GM08714 (cell line): ENCODE measurements at regions not wholly inside any gene's neighbourhood (a gene's known extent, or its start where the extent isn't known, plus 50 kb on each side); places are given as distances from the start of the nearest gene placed in this dataset.

Experiments
- H3K4me3 ChIP-seq: fragments of 200-500 bp; sonication (Bioruptor generic); 2 replicates; pipeline ENCODE4 v1.5.1; 2014; ENCODE audit warnings: mild to moderate bottlenecking, low read length, inconsistent platforms
- ZNF274 ChIP-seq: IDR thresholded peaks from 2 replicates; pipeline ENCODE4 v1.6.1; 2012; ENCODE audit warnings: mild to moderate bottlenecking, low read depth, low read length

- no peak overlapping the region for H3K4me3 ChIP-seq
- TF ChIP-seq ZNF274, result no peak
These were observed 287.6 kb upstream of the ADRA1B start for GRCh38 chr5:159628703-159629102.

DNA sequence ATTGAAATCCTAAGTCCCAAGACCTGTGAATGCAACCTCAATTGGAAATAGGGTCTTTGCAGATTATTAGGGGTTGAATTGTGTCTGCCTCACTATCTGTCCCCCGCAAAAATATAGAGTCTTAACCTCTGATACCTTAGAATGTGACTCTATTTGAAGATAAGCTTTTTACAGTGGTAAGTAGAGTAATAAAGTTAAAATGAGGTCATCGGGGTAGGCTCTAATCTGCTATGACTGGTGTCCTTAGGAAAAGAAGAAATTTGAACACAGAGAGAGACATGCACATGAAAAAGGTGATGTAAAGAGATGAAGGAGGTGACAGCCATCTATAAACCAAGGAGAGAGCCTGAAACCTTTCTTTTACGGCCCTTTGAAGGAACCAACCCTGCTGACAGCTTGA is 287.1 kb upstream of the ADRA1B start:
- no peak overlapping the region for H3K4me3 ChIP-seq
- TF ChIP-seq ZNF274, result no peak

GRCh38 chr5:159630545-159630944 is 285.7 kb upstream of the ADRA1B start:
- TF ChIP-seq ZNF274, result no peak
- H3K4me3 ChIP-seq, result no peak overlapping the region

- no peak overlapping the region for H3K4me3 ChIP-seq
- no peak for TF ChIP-seq ZNF274
These were observed 285.3 kb upstream of the ADRA1B start for GRCh38 chr5:159631001-159631400.

DNA sequence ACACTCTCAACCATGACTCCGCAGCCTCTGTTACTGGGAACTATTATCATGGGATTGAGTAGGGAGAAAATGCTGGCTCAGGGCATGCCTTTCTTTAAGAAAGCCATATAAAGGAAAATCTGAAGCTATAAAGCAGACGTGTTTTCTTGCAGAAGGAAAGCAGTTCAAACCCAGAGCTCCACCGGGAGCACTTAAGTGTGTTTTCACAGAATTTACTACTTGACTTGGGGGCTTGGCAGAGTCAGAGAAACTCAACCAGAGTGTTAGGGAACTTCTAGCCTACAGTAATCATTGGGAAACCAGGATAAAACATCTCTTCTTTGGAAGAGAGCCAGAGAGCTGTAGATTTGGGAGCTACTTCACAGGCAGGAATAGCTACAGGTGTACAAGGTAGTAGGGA is 283.4 kb upstream of the ADRA1B start:
- H3K4me3 ChIP-seq, result no peak overlapping the region
- no peak for TF ChIP-seq ZNF274

GRCh38 chr5:159638481-159638880 is 277.8 kb upstream of the ADRA1B start:
- TF ChIP-seq ZNF274, result no peak
- no peak overlapping the region for H3K4me3 ChIP-seq

DNA sequence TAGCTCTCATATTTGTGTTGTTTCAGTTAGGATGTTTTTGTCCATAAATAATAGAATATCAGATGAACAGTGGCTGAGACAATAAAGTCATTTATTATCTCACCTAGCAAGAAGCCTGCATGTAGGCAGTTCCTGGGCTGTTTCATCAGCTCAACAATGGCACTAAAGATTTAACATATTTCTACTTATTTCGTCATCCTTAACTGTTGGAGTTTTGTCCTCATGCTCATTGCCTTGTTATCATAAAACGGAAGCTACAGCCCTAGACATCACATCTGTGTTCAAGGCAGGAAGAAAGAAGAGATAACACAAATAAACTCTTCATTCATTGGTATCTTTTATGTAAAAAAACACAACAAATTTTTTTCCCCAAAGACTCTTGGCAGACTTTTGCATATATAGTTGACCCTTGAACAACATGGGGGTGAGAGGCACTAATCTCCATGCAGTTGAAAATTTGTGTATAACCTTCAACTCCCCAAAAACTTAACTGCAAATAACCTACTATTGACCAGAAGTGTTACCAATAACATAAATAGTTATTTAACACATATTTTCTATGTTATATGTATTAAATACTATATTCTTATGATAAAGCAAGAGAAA is 277.2 kb upstream of the ADRA1B start:
- TF ChIP-seq ZNF274, result no peak
- H3K4me3 ChIP-seq, result no peak overlapping the region

DNA sequence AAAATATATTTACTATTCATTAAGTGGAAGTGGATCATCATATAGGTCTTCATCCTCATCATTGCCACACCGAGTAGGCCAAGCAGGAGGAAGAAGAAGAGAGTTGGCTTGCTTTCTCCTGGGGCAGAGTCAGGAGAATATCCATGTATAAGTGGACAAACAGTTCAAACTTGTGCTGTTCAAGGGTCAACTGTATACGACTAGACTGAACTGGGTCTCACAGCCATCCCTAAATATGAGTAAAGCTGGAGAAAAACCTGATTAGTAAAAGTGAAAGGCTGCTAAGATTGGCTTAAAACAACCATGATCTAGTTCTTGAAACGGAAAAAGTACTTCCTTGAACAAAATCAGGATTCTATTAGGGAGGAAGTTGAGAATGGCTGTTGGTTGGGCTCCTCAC is 276.7 kb upstream of the ADRA1B start:
- H3K4me3 ChIP-seq, result no peak overlapping the region
- TF ChIP-seq ZNF274, result no peak

DNA sequence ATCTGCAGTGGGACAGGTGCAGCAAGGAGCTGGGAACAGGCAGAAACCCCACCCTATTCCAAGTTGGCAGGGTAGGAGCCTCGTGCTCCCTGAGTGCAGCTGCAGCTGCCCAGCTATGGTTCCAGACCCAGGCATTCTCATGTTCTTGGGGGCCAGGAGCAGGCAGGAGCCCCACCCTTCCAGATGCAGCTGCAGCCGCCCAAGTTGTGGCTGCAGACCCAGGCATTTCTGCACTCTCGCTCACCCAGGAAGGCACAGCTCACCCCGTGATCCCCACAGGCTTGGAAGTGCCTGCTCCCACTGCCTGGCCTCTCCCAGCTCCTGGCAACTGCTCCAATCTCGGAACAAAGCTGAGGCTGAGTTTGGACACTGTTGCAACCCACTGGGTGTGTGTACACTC is 275.8 kb upstream of the ADRA1B start:
- TF ChIP-seq ZNF274, result no peak
- no peak overlapping the region for H3K4me3 ChIP-seq

GRCh38 chr5:159640921-159641320 is 275.4 kb upstream of the ADRA1B start:
- H3K4me3 ChIP-seq, result no peak overlapping the region
- no peak for TF ChIP-seq ZNF274

DNA sequence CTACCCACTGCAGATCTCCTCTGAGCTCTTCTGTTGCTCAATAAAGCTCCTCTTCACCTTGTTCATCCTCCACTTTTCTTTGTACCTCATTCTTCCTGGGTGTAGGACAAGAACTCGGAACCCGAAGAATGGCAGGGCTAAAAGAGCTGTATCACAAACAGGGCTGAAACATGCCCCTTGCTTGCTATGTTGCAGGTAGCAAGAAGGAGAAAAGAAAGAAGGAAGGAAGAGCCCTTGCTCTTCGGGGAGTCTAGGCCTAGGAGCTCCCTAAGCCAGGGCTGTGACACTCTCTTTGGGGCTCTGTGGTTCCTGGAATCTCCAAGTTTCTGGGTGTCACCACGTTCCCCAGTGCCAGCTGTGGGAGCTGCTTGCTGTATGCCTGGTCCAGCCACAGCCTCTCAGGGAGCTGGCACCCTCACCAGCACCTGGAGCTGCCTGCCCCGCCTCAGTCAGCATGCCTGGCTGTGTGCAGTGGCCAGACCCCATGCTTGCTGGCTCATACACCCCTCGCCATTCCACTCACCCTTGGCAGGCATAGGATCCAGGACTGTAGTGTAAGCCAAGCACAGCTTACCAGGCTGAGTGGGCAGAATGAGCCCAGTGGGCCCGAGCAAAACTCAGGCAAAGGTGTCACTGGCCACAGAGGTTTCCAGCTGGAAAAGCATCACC is 274.8 kb upstream of the ADRA1B start:
- no peak overlapping the region for H3K4me3 ChIP-seq
- no peak for TF ChIP-seq ZNF274

- no peak for TF ChIP-seq ZNF274
- H3K4me3 ChIP-seq, result no peak overlapping the region
These were observed 273.9 kb upstream of the ADRA1B start for GRCh38 chr5:159642379-159642778.

DNA sequence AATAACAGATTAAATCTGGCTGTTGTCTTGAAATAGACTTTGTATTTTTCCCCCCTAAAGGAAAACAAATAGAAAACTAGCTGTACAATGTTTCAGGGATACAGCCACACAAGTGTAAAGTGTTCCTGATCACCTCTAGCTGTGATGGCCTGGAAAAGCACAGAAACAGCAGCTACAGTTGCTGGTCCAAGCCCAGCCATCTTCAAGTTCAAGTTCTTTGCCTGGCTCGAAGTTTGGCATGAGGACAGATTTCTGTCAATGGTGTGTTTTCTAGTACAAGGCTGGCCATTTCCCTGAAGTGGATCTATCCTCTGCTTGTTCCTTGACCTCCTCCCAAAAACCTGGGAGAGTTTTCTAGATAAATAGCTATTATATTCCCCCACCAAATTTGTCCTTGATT is 272.2 kb upstream of the ADRA1B start:
- no peak for TF ChIP-seq ZNF274
- H3K4me3 ChIP-seq, result no peak overlapping the region

GRCh38 chr5:159645179-159645846 is 271.0 kb upstream of the ADRA1B start:
- no peak overlapping the region for H3K4me3 ChIP-seq
- TF ChIP-seq ZNF274, result no peak

- H3K4me3 ChIP-seq, result no peak overlapping the region
- TF ChIP-seq ZNF274, result no peak
These were observed 265.5 kb upstream of the ADRA1B start for GRCh38 chr5:159650803-159651202.
